Limb (tissue), 2 donors: ENCODE measurements at regions not wholly inside any gene's neighbourhood (a gene's known extent, or its start where the extent isn't known, plus 50 kb on each side); places are given as distances from the start of the nearest gene placed in this dataset.

Experiments
- DNase-seq, 2 donors: peaks; one replicate each; pipeline ENCODE4 v3.0.0-alpha.2; 2016; ENCODE audit errors: extremely low spot score in 2 of 2

DNA sequence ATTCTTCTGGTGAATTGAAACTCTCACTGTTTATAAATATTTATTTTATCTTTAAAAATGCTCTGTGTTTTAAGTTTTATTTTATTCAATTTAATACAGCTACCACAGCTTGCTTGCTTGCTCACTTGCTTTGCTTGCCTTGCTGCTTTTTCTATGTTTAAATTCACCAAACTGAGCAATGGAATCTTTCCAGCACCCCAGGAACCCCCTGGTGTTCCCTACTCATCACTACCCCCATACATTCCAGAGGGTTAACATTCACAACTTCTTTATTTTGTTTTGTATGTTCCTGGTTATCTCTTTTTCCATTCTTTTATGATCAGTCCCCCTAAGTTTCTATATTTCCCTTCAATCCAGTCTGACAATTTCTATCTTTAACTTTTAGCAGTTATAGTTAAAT is 166.5 kb upstream of the COL1A2 start:
- no peak for DNase-seq

DNA sequence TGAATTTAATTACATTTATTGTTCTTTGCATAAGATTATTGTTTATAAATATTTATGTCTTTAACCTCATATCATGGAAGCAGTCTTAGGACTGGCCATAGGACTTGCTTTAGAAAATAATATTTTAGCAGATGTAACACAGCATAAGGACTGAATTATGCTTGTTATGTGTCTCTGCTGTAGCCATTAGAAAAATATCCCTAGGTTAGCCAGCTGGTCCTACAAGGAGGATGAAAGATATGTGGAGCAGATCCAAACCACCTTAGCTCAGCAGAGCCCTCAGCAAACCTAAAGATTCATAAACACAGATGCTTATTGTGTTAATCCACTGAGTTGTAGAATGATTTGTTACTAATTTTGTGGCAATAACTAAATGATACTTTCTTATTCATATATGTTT is 166.0 kb upstream of the COL1A2 start:
- no peak for DNase-seq

DNA sequence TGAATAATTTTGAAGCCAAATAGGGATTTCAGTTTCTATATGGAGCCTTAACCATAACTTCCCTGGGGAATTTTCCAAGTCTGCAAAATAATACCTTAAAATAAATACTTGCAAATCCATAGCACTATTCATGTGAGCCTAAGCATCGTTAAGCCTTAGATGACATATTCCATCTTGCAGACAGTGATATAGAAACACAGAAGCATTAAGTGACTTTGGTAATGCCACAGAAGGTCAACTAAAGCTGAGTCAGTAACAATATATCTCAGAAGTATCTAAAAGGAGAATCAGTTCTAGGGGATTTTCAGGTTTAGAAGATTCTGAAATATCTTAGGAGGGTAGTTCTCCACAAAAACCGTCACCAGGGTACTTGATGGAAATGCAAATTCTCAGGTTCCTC is 163.4 kb upstream of the COL1A2 start:
- no peak for DNase-seq

DNA sequence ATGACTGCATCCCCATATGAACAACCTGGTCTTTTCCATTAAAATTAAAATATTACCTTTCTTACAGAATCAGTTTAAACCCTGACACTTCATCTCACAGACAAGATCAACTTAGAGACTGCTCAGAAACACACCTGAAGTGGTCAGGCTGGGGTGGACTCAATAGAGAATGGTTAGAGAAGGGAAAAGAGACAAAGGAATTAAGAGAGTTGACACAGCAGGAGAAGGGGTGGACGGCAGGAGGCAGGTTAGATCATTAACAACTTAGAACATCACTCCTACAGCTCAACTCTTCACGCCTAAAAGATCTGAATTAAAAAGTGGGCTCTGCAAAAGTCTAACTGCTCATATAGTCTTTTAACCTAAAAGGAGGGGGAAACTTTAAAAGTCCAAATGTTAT is 157.7 kb upstream of the COL1A2 start:
- no peak for DNase-seq

DNA sequence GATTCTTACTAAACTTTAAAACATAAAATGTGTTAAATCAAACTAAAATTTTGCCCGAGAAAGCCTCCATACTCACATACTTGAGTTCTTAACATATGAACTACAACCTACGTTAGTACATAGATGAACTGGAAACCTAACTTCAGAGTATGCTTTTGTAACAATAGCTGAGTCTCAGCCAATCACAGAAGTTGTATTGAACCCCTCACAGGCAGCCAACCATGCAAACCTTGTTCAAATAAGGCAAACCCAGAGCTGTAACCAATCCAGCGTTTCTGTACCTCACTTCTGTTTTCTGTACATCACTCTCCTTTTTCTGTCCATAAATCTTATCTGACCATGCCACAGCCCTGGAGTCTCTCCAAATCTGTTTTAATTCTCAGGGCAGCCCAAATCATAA is 157.3 kb upstream of the COL1A2 start:
- no peak for DNase-seq

DNA sequence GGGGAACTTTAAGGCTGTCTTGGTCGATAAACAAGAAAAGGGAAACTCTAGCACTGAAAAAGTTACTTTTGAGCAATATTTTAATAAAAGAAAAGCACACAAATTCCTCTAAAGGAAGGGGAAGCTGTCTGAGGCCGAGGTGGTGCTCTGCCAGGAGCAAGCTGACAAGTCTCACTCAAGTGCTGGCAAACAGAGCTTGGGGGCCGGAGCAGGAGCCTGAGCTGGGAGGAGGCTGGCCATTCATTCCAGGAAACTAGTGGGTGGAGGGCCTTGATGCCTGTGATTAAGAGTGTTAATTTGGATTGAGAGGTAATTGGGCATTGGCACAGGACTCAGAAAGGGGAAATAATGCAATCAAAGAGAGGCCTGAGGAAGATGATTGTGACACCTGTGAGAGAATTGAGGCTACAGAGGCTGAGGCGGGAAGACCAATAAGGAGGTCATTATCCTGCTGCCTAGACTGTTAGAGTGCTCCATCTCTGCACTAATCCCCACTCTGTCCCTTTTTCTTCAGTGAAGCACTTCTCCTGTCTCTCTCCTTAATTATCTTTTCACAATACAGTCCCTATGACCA is 154.9 kb upstream of the COL1A2 start:
- no peak for DNase-seq

DNA sequence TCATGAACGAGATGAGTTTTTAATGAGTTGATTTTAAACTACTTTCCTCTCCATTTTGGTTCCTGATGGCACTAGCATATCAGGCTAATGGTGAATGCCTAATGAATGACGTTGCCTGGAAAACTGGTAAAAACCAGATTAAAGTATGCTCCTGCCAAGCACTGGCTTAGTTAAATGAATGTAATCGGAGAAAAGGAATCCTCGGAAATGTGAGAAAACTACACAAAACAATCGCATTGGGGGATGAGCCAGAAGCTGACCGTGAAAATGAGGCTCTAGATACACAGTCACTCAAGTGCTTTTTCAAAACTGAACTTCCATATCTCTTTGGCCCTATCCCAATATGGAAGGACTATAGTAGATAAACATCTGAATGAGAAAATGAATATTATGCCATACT is 153.8 kb upstream of the COL1A2 start:
- no peak for DNase-seq

DNA sequence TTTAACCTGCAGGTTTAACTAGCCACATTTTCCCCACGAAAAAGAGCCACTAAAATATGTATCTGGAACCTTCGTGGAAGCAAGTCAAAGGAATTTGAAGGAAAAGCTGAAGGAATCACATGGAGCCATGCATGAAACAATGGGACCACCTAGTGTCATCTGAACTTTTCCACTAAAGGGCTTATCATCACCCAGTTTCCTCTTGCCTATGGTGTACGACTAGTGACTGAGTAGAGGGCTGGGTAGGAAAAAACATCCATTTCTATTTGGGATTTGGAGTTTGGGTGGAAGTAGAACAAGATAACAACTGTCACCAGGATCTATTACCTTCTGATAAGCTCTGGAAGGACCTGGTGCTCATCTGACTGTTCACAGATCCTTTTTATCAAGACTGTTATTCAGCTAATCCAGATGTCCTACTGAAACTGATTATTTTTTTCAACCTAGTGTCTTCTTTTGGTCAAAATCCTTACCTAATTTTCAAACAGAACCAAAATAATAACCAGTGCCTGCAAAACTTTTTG is 153.2 kb upstream of the COL1A2 start:
- no peak for DNase-seq

DNA sequence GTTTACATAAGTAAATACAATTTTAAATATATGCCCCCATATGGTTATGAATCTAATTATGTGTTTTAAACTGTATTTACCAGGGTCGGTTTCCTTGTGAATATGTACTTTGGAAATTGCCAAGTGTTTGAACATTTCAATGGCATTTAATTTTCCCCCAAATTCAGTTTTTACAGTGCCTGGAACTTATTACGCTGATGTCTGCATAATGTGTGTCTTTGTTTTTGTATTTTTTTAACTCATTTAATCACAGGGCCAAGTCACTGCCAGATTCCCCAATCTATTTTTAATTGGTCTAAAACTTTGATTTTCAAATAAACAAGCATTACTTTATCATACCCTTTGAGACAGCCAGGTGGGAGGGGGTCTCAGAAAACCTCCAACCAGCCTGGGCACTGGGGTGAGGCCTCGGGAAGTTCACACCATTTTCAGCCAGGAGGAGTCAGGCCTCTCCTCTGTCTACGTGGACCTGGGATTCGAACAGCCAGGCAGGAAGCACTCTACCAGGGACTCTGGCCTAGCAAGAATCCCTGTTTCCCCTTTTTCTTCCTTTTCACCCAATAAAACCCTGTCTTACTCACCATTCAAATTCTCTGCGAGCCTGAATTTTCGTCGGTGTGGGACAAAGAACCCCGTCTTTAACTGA is 151.5 kb upstream of the COL1A2 start:
- DNase-seq: no peak

DNA sequence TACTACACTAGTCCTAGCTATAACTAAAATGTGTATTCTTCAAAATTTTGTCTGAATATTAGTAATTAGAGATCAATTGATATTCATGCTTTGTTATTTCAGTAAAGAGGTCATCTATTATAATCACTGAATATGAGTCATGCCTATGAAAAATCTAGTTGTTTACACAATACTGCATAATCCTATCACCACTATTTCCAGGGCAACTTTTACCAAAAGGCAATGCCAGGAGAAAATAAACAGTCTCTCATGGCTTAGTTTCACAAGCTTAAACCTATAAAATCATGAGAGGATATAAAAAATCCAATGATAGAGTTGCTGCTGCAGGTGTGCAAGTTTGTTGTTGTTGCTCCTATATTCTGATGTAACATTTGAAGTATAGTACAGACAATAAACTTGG is 149.9 kb upstream of the COL1A2 start:
- no peak for DNase-seq

DNA sequence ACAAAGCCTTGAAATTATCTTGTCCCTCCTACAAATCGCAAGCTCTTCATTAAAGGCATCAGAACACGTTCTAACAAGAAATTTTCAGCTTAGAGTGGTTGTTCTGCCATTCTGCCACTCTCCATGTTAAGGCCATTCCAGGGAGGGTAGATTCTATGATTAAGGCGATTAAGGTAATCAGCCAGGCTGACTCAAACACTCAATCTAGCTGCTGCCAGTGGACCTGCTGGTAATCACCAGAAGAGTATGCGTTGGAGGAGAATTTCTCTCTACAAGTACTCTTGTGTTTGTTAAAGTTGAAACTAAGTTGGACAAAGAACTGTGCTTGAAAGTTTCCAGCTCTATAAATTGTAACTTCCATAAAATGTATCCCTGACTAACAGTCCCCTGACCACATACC is 149.2 kb upstream of the COL1A2 start:
- DNase-seq: no peak

DNA sequence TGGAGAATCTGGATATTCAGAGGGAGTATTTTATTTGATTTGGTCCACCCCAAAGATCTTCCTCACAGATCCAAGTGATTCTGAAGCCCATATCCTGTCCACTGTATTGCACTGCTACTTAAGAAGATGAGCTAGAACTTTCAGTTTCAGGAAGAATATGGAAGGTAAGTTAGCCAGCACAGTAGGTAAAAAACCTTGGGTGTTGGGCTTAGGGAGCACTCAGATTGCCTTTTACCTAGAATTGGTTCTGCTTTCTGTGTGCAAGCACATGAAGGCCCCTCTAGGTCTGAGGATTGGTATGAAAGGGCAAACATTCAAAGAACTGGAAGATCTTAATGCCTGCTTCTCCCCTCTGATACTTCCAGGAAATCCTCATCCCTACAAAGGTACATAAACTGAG is 146.7 kb upstream of the COL1A2 start:
- DNase-seq: no peak

DNA sequence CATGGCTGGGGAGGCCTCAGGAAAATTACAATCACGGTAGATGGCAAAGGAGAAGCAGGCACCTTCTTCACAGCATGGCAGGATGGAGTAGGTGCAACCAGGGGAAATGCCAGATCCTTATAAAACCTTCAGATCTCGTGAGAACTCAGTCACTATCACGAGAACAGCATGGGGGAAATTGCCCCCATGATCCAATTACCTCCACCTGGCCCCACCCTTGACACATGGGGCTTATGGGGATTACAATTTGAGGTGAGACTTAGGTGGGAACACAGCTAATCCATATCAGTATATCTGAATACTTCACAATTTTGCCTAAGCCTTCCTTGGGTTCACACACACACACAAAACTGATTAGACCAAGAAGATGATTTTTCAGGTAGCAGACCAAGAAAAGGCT is 145.1 kb upstream of the COL1A2 start:
- no peak for DNase-seq

DNA sequence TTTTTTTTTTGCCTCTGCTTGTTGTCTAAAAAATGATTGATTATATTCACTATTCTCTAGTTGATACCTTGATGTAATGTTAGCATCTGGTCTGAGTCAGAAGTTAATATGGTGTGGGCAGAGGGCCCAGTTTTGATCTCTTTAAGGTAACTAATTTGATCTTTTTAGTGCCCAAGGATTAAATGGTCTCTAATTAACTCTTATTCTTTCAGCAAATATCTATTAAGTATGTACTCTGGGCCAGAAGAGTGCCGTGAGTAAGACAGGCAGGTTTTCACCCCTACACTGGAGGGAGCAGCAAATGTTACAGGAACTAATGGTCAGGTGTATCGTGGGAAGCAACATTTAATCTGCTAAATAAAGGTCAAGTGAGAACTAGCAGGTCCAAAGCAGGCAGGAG is 144.6 kb upstream of the COL1A2 start:
- DNase-seq: no peak

DNA sequence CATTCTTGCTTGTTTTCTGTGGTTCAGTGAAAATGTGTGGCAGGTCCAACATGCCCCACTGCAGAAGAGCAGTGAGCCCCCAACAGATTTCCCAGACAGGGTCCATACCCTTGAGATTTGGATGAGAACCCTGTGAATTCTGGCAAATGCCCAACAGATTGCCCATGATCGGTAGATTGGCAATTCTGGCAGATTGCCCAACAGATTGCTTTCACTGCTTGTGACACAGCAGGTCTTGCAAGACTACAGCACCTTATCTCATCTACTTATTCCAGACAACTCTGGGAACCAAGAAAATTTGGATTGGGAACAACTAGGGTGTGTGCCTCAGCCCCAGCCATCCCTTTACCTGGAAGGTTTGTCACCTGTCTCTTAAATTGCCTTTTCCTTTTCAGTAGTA is 143.7 kb upstream of the COL1A2 start:
- DNase-seq: no peak

DNA sequence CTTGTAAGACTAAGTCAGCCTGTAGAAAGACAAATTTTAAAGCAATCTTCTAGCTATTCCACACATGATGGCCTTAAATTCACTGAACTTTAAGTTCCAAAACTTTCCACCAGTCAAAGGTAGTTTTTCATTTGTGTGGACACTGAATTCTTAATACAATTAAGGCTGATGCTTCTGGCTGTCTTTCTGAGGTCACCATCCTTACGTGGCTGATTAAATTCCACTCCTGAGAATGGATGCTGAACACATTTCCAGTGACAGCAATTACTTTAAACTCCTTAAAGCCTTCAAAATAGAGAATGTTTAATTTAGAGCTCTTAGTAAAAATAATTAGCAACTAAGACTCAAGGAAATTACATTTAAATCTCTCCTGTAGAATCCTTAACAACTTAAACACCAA is 142.6 kb upstream of the COL1A2 start:
- DNase-seq: no peak

DNA sequence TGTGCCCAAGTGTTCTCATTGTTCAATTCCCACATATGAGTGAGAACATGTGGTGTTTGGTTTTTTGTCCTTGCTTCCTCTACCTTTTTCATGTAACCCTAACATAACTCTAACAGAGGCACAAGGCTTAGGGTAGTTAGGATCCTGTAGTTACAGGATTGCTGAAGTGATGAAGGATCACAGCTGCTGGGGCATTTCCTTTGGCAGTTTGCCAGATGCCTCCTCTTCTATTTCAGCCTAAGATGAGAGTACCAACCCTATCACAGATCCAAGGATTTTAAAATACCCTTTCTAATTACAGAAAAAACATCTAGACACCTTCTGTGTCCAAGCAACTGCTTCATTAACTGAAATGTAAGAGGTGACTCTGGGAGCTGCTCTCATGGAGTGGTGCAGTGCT is 141.7 kb upstream of the COL1A2 start:
- no peak for DNase-seq

DNA sequence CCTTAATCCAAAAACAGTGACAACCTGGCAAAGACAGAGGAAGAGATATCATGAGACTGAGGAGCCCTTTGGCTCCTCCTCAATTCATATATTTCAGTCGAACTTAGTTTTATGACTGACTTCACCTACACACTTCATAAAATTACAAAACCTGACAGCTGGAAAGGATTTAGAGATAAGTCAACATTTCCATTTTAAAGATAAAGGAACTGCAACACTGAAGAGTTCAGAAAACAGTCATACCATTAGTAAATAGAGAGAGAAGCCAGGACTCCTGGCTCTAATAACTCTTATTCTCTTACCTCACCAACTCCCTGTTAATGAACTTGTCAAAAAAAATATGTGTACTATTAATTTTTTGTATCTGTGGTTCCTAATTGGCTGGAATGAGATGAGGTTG is 141.0 kb upstream of the COL1A2 start:
- no peak for DNase-seq

DNA sequence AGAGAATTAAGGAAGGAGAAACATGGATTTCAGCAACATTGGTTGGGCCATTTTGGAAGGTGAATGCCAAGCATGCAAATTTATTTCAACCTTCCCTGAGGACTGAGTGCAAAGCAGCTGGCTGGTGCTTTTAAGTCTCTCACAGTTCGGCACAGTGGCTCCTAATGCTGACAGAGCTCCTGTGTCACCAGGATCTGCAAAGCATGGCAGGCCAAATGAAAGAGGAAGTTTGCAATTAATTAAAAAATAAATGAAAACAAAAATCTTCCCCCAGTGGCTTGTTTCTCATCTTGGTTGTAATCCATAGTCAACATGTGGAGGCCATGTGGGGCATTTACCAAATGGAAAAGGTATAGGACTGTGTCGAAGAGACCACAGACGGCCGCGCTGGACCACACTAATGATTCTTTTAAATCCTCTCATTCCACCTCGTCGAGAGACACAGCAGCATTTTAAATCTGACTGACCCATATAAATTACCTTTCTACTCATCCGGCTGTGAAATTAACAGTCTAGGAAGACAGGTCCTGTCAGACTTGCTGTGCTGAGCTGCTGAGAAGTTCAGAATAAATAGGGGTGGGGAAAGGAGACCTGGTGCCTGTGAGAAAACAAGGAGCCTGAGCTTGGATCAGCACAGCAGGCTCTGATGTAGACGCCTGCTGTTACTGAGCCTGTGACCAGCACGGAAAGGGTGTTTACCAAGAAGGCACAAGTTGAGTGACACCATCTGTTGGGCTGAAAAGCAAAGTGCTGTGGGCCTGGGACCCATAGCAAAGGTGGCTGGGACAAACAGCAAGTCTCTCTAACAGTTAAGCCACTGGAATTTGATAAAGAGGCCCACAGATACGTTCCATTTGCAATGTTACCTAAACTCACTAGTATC is 136.0 kb upstream of the COL1A2 start:
- no peak for DNase-seq

DNA sequence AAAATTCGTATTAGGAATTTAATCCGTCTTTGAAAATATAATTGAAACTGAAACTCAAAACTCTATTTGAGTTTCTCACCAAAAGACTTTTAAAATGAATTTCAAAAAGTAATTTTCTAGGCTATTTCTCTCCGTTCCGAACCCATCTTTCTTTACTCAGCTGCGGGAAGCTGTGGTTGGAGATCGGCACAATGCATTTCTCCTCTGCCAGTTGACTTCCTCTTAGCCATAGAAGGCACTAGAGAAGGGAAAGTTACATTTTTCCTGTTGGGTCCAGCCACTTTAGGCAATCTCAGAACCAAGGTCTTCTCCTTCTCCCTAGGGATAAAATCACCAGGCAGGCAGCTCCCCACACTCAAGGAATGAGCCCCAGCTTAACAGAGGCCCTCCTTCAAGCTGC is 133.6 kb upstream of the COL1A2 start:
- DNase-seq: no peak

DNA sequence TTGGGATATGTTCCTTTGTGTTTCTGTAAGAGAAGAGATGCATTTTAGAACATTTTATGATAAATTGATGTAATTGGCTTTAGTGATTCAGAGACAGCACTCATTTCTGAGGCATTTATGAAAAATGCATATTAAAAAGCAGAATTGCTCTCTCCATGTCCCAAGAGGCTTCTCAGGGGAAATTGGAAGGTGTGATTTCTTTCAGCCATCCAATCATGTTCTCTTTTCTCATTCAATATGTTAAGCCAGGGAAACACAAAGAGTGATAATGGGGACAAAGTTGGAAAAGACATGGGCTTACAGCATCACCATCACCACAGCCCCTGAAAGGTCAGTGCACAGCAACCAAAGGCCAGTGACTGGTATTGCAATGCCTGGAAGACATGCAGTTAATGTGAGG is 129.9 kb upstream of the COL1A2 start:
- DNase-seq: no peak

DNA sequence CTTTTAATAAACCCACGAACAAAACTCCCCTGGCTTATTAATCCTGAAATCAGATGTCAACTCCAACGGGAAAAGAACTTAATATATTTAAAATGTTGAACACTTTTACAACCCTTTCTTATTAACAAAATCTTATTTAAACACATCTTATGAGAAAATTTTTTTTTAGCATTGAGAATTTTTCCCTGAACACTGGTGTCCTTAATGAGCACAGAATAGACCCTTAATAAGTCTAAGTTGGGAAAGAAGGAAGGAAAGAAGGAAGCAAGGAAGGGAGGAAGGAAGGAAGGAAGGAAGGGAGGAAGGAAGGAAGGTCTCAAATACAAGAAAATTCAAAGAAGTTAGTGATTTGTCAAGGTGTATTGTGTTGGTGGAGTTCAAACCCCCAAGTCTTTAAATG is 129.2 kb upstream of the COL1A2 start:
- DNase-seq: no peak

DNA sequence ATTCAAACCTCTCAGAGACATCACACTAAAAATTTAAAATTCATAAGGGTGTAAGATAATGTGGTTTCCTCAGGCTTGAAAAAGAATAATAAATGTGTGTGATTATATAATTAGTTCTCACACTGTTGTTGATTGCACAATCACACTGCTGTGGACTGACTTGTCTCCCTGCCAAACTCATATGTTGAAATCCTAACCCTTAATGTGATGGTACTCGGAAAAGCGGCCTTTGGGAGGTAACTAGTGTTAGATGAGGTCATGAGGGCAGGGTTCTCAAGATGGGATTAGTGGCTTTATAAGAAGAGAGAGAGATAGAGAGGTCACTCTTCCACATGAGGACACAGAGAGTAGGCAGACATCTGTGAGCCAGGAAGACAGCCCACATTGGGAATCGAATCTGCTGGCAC is 128.5 kb upstream of the COL1A2 start:
- DNase-seq: no peak
